Osteocyte (in vitro differentiated cells): ENCODE measurements at regions not wholly inside any gene's neighbourhood (a gene's known extent, or its start where the extent isn't known, plus 50 kb on each side); places are given as distances from the start of the nearest gene placed in this dataset.
A peak's percentile ranks its signal among the peaks of the same experiment; 100 is the strongest.
"Not testable (repeated sequence)": the region's sequence is repeated elsewhere in the genome, so short reads cannot be mapped to it uniquely, and the experiment has no call there.

Experiments
- DNase-seq: peaks from one replicate; pipeline ENCODE4 v3.0.0; 2021; ENCODE audit warnings: mixed read lengths; ENCODE audit not compliant: unreplicated experiment; ENCODE audit errors: extremely low spot score
- H3K27ac Mint-ChIP-seq: one replicate; pipeline ENCODE4 v1.8.0; 2021; ENCODE audit warnings: mild to moderate bottlenecking, mixed read lengths; ENCODE audit not compliant: unreplicated experiment
- H3K27me3 Mint-ChIP-seq: one replicate; pipeline ENCODE4 v1.8.0; 2021; ENCODE audit warnings: mixed read lengths; ENCODE audit not compliant: unreplicated experiment
- H3K36me3 Mint-ChIP-seq: one replicate; pipeline ENCODE4 v1.8.0; 2021; ENCODE audit warnings: mixed read lengths; ENCODE audit not compliant: unreplicated experiment
- H3K4me1 Mint-ChIP-seq: one replicate; pipeline ENCODE4 v1.8.0; 2021; ENCODE audit warnings: mixed read lengths; ENCODE audit not compliant: unreplicated experiment
- H3K4me3 Mint-ChIP-seq: one replicate; pipeline ENCODE4 v1.8.0; 2021; ENCODE audit warnings: mild to moderate bottlenecking, moderate library complexity, mixed read lengths; ENCODE audit not compliant: unreplicated experiment
- H3K9me3 Mint-ChIP-seq: one replicate; pipeline ENCODE4 v1.8.0; 2021; ENCODE audit warnings: mixed read lengths; ENCODE audit not compliant: unreplicated experiment
- TF ChIP-seq, protein P1 (sequence below): fragments of 200-600 bp; sonication (generic); IDR thresholded peaks from 2 replicates; pipeline ENCODE4 v1.5.0; 2021; ENCODE audit warnings: antibody characterized with exemption, mild to moderate bottlenecking, moderate library complexity

DNA sequence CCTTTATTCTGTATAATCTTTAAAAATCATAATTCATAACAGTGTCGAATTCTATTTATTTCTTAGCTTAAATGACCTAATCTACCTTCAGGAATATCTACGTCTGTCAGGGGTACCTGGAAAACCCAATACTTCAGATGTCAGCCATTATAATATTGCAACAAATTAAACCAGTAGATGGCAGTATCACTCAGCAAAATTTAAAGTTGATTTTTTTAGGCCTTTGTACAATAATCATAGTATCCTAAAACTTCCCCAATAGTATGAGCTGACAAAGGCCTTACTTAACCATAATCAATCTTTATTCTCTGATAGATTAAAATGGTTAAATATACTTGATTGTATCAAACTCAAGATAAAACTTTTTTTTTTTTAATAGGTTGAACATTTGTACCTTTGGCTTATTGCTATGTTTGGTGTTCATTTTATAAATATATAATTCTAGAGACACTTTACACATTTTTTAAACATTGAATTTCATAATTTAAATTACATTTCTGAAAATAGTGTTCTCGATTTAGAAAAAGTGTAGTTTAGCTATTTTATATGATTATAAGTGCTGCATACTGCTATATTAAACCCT lies 830.2 kb upstream of the SPRY2 start:
- no peaks in the 10 kb centered on the region for H3K36me3 Mint-ChIP-seq
- no peaks in the 10 kb centered on the region for H3K4me1 Mint-ChIP-seq
- H3K9me3 Mint-ChIP-seq, result no peaks in the 10 kb centered on the region
- DNase-seq, result no peak
- no peak overlapping the region for H3K4me3 Mint-ChIP-seq
- TF ChIP-seq, protein P1, sequence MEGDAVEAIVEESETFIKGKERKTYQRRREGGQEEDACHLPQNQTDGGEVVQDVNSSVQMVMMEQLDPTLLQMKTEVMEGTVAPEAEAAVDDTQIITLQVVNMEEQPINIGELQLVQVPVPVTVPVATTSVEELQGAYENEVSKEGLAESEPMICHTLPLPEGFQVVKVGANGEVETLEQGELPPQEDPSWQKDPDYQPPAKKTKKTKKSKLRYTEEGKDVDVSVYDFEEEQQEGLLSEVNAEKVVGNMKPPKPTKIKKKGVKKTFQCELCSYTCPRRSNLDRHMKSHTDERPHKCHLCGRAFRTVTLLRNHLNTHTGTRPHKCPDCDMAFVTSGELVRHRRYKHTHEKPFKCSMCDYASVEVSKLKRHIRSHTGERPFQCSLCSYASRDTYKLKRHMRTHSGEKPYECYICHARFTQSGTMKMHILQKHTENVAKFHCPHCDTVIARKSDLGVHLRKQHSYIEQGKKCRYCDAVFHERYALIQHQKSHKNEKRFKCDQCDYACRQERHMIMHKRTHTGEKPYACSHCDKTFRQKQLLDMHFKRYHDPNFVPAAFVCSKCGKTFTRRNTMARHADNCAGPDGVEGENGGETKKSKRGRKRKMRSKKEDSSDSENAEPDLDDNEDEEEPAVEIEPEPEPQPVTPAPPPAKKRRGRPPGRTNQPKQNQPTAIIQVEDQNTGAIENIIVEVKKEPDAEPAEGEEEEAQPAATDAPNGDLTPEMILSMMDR, result peak; percentile 71
- peaks cover 20% of the 10 kb centered on the region for H3K27me3 Mint-ChIP-seq
- H3K27ac Mint-ChIP-seq, result no peak overlapping the region

- H3K27ac Mint-ChIP-seq, H3K4me1 Mint-ChIP-seq, H3K9me3 Mint-ChIP-seq, H3K36me3 Mint-ChIP-seq, DNase-seq, H3K4me3 Mint-ChIP-seq: not testable (repeated sequence)
- H3K27me3 Mint-ChIP-seq, result peaks cover 18% of the 10 kb centered on the region
Observed at GRCh38 chr13:81163823-81164222, 822.9 kb upstream of the SPRY2 start.

DNA sequence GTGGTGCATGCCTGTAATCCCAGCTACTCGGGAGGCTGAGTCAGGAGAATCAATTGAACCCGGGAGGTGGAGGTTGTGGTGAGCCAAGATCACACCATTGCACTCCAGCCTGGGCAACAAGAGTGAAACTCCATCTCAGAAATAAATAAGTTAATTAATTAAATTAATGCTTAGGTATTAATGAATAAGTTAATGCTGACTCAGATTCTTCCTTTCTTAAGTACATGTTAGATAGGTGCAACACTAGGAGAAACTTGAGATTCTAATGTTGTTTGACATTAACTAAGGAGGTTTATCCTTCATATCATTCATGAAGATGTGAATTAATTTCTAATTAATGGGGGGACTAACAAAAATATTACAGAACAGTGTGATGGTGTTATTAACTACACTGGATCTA lies 812.6 kb upstream of the SPRY2 start:
- DNase-seq, result no peak
- no peak overlapping the region for H3K27ac Mint-ChIP-seq
- no peak overlapping the region for H3K4me3 Mint-ChIP-seq
- no peaks in the 10 kb centered on the region for H3K9me3 Mint-ChIP-seq
- TF ChIP-seq, protein P1, result no peak
- H3K36me3 Mint-ChIP-seq, result no peaks in the 10 kb centered on the region
- peaks cover 22% of the 10 kb centered on the region for H3K27me3 Mint-ChIP-seq
- H3K4me1 Mint-ChIP-seq, result no peaks in the 10 kb centered on the region

GRCh38 chr13:81148822-81149221 lies 807.9 kb upstream of the SPRY2 start:
- no peak overlapping the region for H3K27ac Mint-ChIP-seq

DNA sequence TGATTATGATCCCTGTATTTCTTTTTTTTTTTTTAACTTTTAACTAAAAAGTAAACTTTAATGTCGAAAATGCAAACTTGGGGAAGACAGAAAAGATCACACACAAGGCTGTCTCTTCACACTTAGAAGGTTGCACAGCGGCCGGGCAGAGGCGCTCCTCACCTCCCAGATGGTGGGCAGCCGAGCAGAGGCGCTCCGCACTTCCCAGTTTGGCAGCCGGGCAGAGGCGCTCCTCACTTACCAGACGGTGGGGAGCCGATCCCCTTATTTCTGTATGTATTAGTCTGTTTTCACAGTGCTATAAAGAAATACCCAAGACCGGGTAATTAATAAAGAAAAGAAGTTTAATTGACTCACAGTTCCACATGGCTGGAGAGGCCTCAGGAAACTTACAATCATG lies 805.6 kb upstream of the SPRY2 start:
- peaks cover 22% of the 10 kb centered on the region for H3K27me3 Mint-ChIP-seq
- DNase-seq, H3K27ac Mint-ChIP-seq, H3K36me3 Mint-ChIP-seq, H3K9me3 Mint-ChIP-seq, H3K4me1 Mint-ChIP-seq, H3K4me3 Mint-ChIP-seq: not testable (repeated sequence)

More at GRCh38 chr13:81148822-81149221, 807.9 kb upstream of the SPRY2 start:
- no peaks in the 10 kb centered on the region for H3K4me1 Mint-ChIP-seq
- peaks cover 22% of the 10 kb centered on the region for H3K27me3 Mint-ChIP-seq
- H3K4me3 Mint-ChIP-seq, result no peak overlapping the region
- H3K36me3 Mint-ChIP-seq, result no peaks in the 10 kb centered on the region
- no peaks in the 10 kb centered on the region for H3K9me3 Mint-ChIP-seq
- TF ChIP-seq, protein P1, result no peak
- DNase-seq, result no peak

DNA sequence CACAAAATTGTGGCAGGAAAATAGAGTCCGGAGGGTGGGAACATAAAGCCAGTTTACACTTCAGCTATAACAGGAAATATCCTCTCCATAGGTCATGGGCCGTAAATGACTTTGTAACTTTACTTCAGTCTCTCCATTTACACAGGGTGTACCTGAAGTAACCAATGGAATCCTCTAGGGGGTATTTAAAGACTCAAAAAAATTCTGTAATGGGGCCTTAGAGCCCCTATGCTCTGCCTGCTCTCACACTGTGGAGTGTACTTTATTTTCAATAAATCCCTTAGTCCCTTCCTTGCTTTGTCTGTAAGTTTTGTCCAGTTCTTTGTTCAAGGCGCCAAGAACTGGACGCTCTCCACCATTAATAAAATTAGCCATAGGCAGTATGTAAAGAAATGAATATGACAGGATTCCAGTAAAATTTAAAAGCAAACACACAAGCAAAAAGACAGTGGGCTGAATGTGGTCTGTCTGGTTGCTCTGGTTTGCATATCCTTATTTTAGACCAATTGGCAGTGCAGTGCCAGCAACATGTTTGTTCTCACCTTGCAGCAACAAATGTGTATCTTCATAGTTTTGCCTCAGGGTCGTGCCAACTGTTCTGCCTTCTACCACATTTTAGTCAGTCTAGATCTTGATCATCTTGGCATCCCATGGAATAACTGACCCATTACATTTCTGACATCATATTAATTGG lies 801.5 kb upstream of the SPRY2 start:
- Mint-ChIP-seq H3K4me3 (no peak overlapping the region), H3K27ac (no peak overlapping the region), H3K4me1 (no peaks in the 10 kb centered on the region), H3K9me3 (no peaks in the 10 kb centered on the region), H3K27me3 (peaks cover under 1% of the 10 kb centered on the region), H3K36me3 (no peaks in the 10 kb centered on the region)
- DNase-seq, result no peak
- TF ChIP-seq, protein P1, result no peak
